AG09319 (cell line): ENCODE measurements at regions not wholly inside any gene's neighbourhood (a gene's known extent, or its start where the extent isn't known, plus 50 kb on each side); places are given as distances from the start of the nearest gene placed in this dataset.

ENCODE experiments used
- DNase-seq: peaks from one replicate; pipeline ENCODE4 v3.0.0-alpha.2; 2010; ENCODE audit warnings: low read depth; ENCODE audit errors: extremely low read depth
- CTCF ChIP-seq: IDR thresholded peaks from 2 replicates; pipeline ENCODE4 v1.5.1; 2011; ENCODE audit warnings: low read depth, mild to moderate bottlenecking, inconsistent platforms, low read length, moderate library complexity

GRCh38 chr2:128421286-128421685 is 102.6 kb upstream of the HS6ST1 start:
- no peak for DNase-seq
- no peak for TF ChIP-seq CTCF

GRCh38 chr2:128421861-128422311 is 103.2 kb upstream of the HS6ST1 start:
- no peak for DNase-seq
- TF ChIP-seq CTCF: no peak

- TF ChIP-seq CTCF: no peak
- peak; percentile 73 for DNase-seq
These were observed 103.9 kb upstream of the HS6ST1 start for GRCh38 chr2:128422571-128422970.

GRCh38 chr2:128423788-128424165 is 105.1 kb upstream of the HS6ST1 start:
- DNase-seq: no peak
- TF ChIP-seq CTCF: no peak

GRCh38 chr2:128424406-128425171 is 105.9 kb upstream of the HS6ST1 start:
- DNase-seq: no peak
- TF ChIP-seq CTCF: no peak

GRCh38 chr2:128425216-128425615 is 106.5 kb upstream of the HS6ST1 start:
- DNase-seq: no peak
- TF ChIP-seq CTCF: no peak

GRCh38 chr2:128425731-128426620 is 107.3 kb upstream of the HS6ST1 start:
- TF ChIP-seq CTCF: no peak
- no peak for DNase-seq
